SK-N-SH treated with all-trans-retinoic acid at 6 μM for 48 hours (cell line): ENCODE measurements at regions not wholly inside any gene's neighbourhood (a gene's known extent, or its start where the extent isn't known, plus 50 kb on each side); places are given as distances from the start of the nearest gene placed in this dataset.

Experiments used
- ATAC-seq: fragments of 200-7000 bp; cut with Tn5 transposase; 3 replicates; pipeline ENCODE4 v1.9.1; 2020; ENCODE audit warnings: mild to moderate bottlenecking, moderate library complexity
- ARNTL ChIP-seq: fragments of 450-650 bp; formaldehyde crosslinking; IDR thresholded peaks from 2 replicates; pipeline ENCODE4 v1.5.0; 2020; ENCODE audit warnings: low read depth, mild to moderate bottlenecking, moderate library complexity, borderline replicate concordance
- BACH2 ChIP-seq: fragments of 250-450 bp; sonication (Bioruptor Pico); IDR thresholded peaks from 2 replicates; pipeline ENCODE4 v1.9.0; 2021; ENCODE audit warnings: mild to moderate bottlenecking, borderline replicate concordance
- CSDC2 ChIP-seq: fragments of 250-450 bp; sonication (Bioruptor Pico); IDR thresholded peaks from 2 replicates; pipeline ENCODE4 v1.5.0; 2020; ENCODE audit warnings: mild to moderate bottlenecking, moderate library complexity
- ESRRG ChIP-seq: fragments of 250-450 bp; sonication (Bioruptor Pico); IDR thresholded peaks from 2 replicates; pipeline ENCODE4 v1.6.1; 2021; ENCODE audit warnings: mild to moderate bottlenecking
- GLIS3 ChIP-seq: fragments of 250-450 bp; sonication (Bioruptor Pico); IDR thresholded peaks from 2 replicates; pipeline ENCODE4 v1.5.0; 2020; ENCODE audit warnings: mild to moderate bottlenecking, moderate library complexity
- ISL1 ChIP-seq: fragments of 250-450 bp; sonication (Bioruptor Pico); IDR thresholded peaks from 2 replicates; pipeline ENCODE4 v2.1.2; 2022; ENCODE audit warnings: mild to moderate bottlenecking, moderate library complexity
- OSR1 ChIP-seq: fragments of 250-450 bp; sonication (Bioruptor Pico); IDR thresholded peaks from 2 replicates; pipeline ENCODE4 v1.8.0; 2022; ENCODE audit warnings: moderate library complexity, mild to moderate bottlenecking, inconsistent platforms
- PPARA ChIP-seq: fragments of 250-450 bp; sonication (Bioruptor Pico); IDR thresholded peaks from 2 replicates; pipeline ENCODE4 v1.5.0; 2020; ENCODE audit warnings: mild to moderate bottlenecking, borderline replicate concordance
- RARB ChIP-seq: fragments of 250-450 bp; sonication (Bioruptor Pico); IDR thresholded peaks from 2 replicates; pipeline ENCODE4 v1.8.0; 2021; ENCODE audit warnings: mild to moderate bottlenecking, moderate library complexity
- SNAI2 ChIP-seq: fragments of 250-450 bp; sonication (Bioruptor Pico); IDR thresholded peaks from 2 replicates; pipeline ENCODE4 v1.5.0; 2020; ENCODE audit warnings: mild to moderate bottlenecking, moderate library complexity
- TCF4 ChIP-seq: fragments of 250-450 bp; sonication (Bioruptor Pico); IDR thresholded peaks from 2 replicates; pipeline ENCODE4 v1.8.0; 2021; ENCODE audit warnings: mild to moderate bottlenecking, moderate library complexity, borderline replicate concordance
- TOX ChIP-seq: fragments of 250-450 bp; sonication (Bioruptor Pico); IDR thresholded peaks from 2 replicates; pipeline ENCODE4 v1.8.0; 2021; ENCODE audit warnings: mild to moderate bottlenecking, moderate library complexity, borderline replicate concordance
- ZC3H10 ChIP-seq: fragments of 250-450 bp; sonication (Bioruptor Pico); IDR thresholded peaks from 2 replicates; pipeline ENCODE4 v1.5.1; 2021; ENCODE audit warnings: mild to moderate bottlenecking, moderate library complexity
- ZFP3 ChIP-seq: fragments of 250-450 bp; sonication (Bioruptor Pico); IDR thresholded peaks from 2 replicates; pipeline ENCODE4 v1.5.0; 2020; ENCODE audit warnings: mild to moderate bottlenecking, moderate library complexity
- ZFP30 ChIP-seq: fragments of 450-650 bp; formaldehyde crosslinking; IDR thresholded peaks from 2 replicates; pipeline ENCODE4 v1.5.0; 2022; ENCODE audit warnings: mild to moderate bottlenecking, moderate library complexity
- ZNF565 ChIP-seq: fragments of 450-650 bp; formaldehyde crosslinking; conservative IDR thresholded peaks from 2 replicates; pipeline ENCODE4 v1.5.0; 2020; ENCODE audit warnings: low read depth, mild to moderate bottlenecking, moderate library complexity
- ZNF70 ChIP-seq: fragments of 450-650 bp; formaldehyde crosslinking; IDR thresholded peaks from 2 replicates; pipeline ENCODE4 v1.5.0; 2020; ENCODE audit warnings: mild to moderate bottlenecking, moderate library complexity
- ZNF8 ChIP-seq: fragments of 450-650 bp; formaldehyde crosslinking; IDR thresholded peaks from 2 replicates; pipeline ENCODE4 v1.5.0; 2020; ENCODE audit warnings: mild to moderate bottlenecking, moderate library complexity
- TF ChIP-seq, protein P1 (sequence below): fragments of 250-450 bp; sonication (Bioruptor Pico); IDR thresholded peaks from 2 replicates; pipeline ENCODE4 v1.8.0; 2020; ENCODE audit warnings: mild to moderate bottlenecking, moderate library complexity, borderline replicate concordance
- TF ChIP-seq, protein P2 (sequence below): fragments of 250-450 bp; sonication (Bioruptor Pico); IDR thresholded peaks from 2 replicates; pipeline ENCODE4 v1.5.1; 2021; ENCODE audit warnings: mild to moderate bottlenecking, moderate library complexity
- TF ChIP-seq, protein P3 (sequence below): fragments of 250-450 bp; sonication (Bioruptor Pico); IDR thresholded peaks from 2 replicates; pipeline ENCODE4 v1.5.0; 2020; ENCODE audit warnings: mild to moderate bottlenecking, moderate library complexity
- TF ChIP-seq, protein P4 (sequence below): fragments of 250-450 bp; sonication (Bioruptor Pico); IDR thresholded peaks from 2 replicates; pipeline ENCODE4 v1.8.0; 2021; ENCODE audit warnings: low read depth, mild to moderate bottlenecking, moderate library complexity, borderline replicate concordance

DNA sequence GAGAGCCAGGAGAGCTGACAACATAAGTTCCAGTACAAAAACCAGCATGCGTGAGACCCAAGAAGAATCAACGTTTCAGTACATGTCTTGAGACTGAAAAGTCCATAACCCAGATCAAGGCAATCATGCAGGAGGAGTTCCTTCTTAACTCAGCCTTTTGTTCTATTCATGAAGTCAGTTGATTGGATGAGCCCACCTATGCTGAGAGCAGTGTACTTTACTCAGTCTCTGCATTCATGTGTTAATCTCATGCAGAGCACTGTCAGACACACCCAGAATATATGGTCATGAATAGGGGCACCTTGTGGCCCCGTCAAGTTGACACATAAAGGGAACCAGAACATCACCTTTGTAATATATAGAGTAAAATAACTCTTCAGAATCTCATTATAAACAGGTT is 653.6 kb upstream of the CNTNAP5 start:
- TF ChIP-seq GLIS3 (CRISPR knock-in tag): no peak
- no peak for TF ChIP-seq ZFP30
- no peak for TF ChIP-seq ZNF565 (CRISPR knock-in tag)
- TF ChIP-seq SNAI2 (CRISPR knock-in tag): no peak
- TF ChIP-seq ZNF8 (CRISPR knock-in tag): no peak
- TF ChIP-seq PPARA: no peak
- no peak for TF ChIP-seq TCF4 (CRISPR knock-in tag)
- TF ChIP-seq ZC3H10 (CRISPR knock-in tag): no peak
- no peak for TF ChIP-seq CSDC2 (CRISPR knock-in tag)
- no peak for TF ChIP-seq TOX (CRISPR knock-in tag)
- no peak for TF ChIP-seq BACH2 (CRISPR knock-in tag)
- no peak for TF ChIP-seq ZFP3 (CRISPR knock-in tag)
- TF ChIP-seq OSR1: no peak
- TF ChIP-seq, protein P1, sequence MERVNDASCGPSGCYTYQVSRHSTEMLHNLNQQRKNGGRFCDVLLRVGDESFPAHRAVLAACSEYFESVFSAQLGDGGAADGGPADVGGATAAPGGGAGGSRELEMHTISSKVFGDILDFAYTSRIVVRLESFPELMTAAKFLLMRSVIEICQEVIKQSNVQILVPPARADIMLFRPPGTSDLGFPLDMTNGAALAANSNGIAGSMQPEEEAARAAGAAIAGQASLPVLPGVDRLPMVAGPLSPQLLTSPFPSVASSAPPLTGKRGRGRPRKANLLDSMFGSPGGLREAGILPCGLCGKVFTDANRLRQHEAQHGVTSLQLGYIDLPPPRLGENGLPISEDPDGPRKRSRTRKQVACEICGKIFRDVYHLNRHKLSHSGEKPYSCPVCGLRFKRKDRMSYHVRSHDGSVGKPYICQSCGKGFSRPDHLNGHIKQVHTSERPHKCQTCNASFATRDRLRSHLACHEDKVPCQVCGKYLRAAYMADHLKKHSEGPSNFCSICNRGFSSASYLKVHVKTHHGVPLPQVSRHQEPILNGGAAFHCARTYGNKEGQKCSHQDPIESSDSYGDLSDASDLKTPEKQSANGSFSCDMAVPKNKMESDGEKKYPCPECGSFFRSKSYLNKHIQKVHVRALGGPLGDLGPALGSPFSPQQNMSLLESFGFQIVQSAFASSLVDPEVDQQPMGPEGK (CRISPR knock-in tag): no peak
- TF ChIP-seq, protein P2, sequence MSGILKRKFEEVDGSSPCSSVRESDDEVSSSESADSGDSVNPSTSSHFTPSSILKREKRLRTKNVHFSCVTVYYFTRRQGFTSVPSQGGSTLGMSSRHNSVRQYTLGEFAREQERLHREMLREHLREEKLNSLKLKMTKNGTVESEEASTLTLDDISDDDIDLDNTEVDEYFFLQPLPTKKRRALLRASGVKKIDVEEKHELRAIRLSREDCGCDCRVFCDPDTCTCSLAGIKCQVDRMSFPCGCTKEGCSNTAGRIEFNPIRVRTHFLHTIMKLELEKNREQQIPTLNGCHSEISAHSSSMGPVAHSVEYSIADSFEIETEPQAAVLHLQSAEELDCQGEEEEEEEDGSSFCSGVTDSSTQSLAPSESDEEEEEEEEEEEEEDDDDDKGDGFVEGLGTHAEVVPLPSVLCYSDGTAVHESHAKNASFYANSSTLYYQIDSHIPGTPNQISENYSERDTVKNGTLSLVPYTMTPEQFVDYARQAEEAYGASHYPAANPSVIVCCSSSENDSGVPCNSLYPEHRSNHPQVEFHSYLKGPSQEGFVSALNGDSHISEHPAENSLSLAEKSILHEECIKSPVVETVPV: no peak
- TF ChIP-seq ARNTL (CRISPR knock-in tag): no peak
- TF ChIP-seq ISL1 (CRISPR knock-in tag): no peak
- TF ChIP-seq ESRRG (CRISPR knock-in tag): no peak
- TF ChIP-seq, protein P3, sequence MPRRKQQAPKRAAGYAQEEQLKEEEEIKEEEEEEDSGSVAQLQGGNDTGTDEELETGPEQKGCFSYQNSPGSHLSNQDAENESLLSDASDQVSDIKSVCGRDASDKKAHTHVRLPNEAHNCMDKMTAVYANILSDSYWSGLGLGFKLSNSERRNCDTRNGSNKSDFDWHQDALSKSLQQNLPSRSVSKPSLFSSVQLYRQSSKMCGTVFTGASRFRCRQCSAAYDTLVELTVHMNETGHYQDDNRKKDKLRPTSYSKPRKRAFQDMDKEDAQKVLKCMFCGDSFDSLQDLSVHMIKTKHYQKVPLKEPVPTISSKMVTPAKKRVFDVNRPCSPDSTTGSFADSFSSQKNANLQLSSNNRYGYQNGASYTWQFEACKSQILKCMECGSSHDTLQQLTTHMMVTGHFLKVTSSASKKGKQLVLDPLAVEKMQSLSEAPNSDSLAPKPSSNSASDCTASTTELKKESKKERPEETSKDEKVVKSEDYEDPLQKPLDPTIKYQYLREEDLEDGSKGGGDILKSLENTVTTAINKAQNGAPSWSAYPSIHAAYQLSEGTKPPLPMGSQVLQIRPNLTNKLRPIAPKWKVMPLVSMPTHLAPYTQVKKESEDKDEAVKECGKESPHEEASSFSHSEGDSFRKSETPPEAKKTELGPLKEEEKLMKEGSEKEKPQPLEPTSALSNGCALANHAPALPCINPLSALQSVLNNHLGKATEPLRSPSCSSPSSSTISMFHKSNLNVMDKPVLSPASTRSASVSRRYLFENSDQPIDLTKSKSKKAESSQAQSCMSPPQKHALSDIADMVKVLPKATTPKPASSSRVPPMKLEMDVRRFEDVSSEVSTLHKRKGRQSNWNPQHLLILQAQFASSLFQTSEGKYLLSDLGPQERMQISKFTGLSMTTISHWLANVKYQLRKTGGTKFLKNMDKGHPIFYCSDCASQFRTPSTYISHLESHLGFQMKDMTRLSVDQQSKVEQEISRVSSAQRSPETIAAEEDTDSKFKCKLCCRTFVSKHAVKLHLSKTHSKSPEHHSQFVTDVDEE (CRISPR knock-in tag): no peak
- no peak for TF ChIP-seq RARB (CRISPR knock-in tag)
- ATAC-seq: no peak

DNA sequence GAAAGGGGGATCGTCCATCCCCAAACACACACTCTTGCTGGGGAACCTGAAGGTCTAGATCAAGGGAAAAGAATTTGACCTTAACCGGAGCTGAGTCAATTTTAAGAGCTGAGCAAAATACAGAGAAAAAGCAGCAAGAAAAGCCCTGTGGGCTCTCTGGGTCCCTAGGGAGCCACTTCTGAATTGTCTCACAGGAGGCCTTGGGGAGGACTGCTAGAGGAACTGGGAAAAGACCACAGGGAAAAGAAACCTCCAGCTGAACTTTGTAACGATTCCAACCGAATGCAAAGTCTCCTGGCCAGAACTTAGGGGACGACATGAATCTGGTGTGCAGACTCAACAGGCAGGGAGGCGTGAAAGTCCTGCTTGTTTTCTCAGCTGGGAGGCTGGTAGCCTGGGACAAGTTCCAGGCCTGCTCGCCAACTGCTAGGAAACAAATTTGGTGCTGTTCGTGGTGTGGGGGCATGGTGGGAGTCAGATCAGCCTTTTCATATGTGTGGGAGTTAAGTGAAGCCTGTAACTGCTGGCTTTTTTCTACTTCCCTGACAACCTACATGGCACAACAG is 644.6 kb upstream of the CNTNAP5 start:
- no peak for TF ChIP-seq OSR1
- no peak for TF ChIP-seq CSDC2 (CRISPR knock-in tag)
- TF ChIP-seq PPARA: no peak
- TF ChIP-seq, protein P4, sequence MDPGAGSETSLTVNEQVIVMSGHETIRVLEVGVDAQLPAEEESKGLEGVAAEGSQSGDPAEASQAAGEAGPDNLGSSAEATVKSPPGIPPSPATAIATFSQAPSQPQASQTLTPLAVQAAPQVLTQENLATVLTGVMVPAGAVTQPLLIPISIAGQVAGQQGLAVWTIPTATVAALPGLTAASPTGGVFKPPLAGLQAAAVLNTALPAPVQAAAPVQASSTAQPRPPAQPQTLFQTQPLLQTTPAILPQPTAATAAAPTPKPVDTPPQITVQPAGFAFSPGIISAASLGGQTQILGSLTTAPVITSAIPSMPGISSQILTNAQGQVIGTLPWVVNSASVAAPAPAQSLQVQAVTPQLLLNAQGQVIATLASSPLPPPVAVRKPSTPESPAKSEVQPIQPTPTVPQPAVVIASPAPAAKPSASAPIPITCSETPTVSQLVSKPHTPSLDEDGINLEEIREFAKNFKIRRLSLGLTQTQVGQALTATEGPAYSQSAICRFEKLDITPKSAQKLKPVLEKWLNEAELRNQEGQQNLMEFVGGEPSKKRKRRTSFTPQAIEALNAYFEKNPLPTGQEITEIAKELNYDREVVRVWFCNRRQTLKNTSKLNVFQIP: no peak
- no peak for TF ChIP-seq SNAI2 (CRISPR knock-in tag)
- no peak for TF ChIP-seq ZNF70 (CRISPR knock-in tag)
- TF ChIP-seq, protein P3 (CRISPR knock-in tag): no peak
- TF ChIP-seq TOX (CRISPR knock-in tag): no peak
- TF ChIP-seq ZC3H10 (CRISPR knock-in tag): no peak
- TF ChIP-seq TCF4 (CRISPR knock-in tag): no peak
- TF ChIP-seq, protein P1 (CRISPR knock-in tag): no peak
- no peak for TF ChIP-seq ZFP3 (CRISPR knock-in tag)
- TF ChIP-seq ISL1 (CRISPR knock-in tag): no peak
- TF ChIP-seq, protein P2: no peak
- TF ChIP-seq RARB (CRISPR knock-in tag): no peak
- no peak for TF ChIP-seq ARNTL (CRISPR knock-in tag)
- no peak for TF ChIP-seq ZNF8 (CRISPR knock-in tag)
- TF ChIP-seq ESRRG (CRISPR knock-in tag): no peak
- no peak for TF ChIP-seq ZFP30
- no peak for ATAC-seq
